ENCODE measurements at regions not wholly inside any gene's neighbourhood (a gene's known extent, or its start where the extent isn't known, plus 50 kb on each side); places are given as distances from the start of the nearest gene placed in this dataset.

DNA sequence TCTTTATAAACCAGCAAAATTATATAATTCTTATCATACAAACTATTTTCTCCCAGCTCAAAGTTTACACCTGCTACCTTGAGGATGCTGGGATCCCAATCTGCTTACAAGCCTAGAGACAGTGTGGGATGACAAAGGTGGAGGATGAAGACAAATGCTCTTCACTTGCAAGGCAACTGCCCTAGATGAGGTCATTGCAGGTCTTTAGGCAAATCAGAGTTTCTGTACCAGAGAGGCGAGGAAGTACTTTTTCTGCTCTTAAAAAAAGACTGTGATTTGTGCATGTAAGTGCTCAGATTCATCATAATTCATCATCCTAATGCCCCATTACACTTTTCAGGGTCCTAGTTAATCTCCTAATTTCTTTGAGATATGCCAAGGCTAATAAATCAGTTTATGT is 376.1 kb downstream of the ZPLD1 start:
- TF ChIP-seq, protein P1, sequence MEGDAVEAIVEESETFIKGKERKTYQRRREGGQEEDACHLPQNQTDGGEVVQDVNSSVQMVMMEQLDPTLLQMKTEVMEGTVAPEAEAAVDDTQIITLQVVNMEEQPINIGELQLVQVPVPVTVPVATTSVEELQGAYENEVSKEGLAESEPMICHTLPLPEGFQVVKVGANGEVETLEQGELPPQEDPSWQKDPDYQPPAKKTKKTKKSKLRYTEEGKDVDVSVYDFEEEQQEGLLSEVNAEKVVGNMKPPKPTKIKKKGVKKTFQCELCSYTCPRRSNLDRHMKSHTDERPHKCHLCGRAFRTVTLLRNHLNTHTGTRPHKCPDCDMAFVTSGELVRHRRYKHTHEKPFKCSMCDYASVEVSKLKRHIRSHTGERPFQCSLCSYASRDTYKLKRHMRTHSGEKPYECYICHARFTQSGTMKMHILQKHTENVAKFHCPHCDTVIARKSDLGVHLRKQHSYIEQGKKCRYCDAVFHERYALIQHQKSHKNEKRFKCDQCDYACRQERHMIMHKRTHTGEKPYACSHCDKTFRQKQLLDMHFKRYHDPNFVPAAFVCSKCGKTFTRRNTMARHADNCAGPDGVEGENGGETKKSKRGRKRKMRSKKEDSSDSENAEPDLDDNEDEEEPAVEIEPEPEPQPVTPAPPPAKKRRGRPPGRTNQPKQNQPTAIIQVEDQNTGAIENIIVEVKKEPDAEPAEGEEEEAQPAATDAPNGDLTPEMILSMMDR (IDR thresholded peaks at IDR 0.05) = no peak
- TF ChIP-seq POLR2AphosphoS5 (IDR thresholded peaks at IDR 0.05; ENCODE audit: low read depth, low read length) = no peak
